Osteoblast (primary cell): ENCODE measurements at regions not wholly inside any gene's neighbourhood (a gene's known extent, or its start where the extent isn't known, plus 50 kb on each side); places are given as distances from the start of the nearest gene placed in this dataset.
A peak's percentile ranks its signal among the peaks of the same experiment; 100 is the strongest.

Experiments used
- DNase-seq: peaks from one replicate; pipeline ENCODE4 v3.0.0; 2011; ENCODE audit warnings: low spot score, mixed read lengths; ENCODE audit not compliant: insufficient read length; ENCODE audit errors: missing footprints
- H2AFZ ChIP-seq: 2 replicates; pipeline ENCODE4 v1.6.0; 2011; ENCODE audit warnings: mild to moderate bottlenecking, low read length
- H3K27ac ChIP-seq: 2 replicates; pipeline ENCODE4 v1.5.1; 2011; ENCODE audit warnings: mild to moderate bottlenecking, low read depth, low read length, moderate library complexity
- H3K27me3 ChIP-seq: 2 replicates; pipeline ENCODE4 v1.6.0; 2012; ENCODE audit warnings: mild to moderate bottlenecking, control low read depth, inconsistent platforms, low read length, moderate library complexity; ENCODE audit not compliant: insufficient read depth
- H3K36me3 ChIP-seq: 2 replicates; pipeline ENCODE4 v1.5.1; 2011; ENCODE audit warnings: mild to moderate bottlenecking, low read length, control low read depth, moderate library complexity; ENCODE audit not compliant: insufficient read depth
- H3K4me1 ChIP-seq: 2 replicates; pipeline ENCODE4 v1.5.1; 2011; ENCODE audit warnings: mild to moderate bottlenecking, low read length, control low read depth, moderate library complexity; ENCODE audit not compliant: insufficient read depth
- H3K4me2 ChIP-seq: 2 replicates; pipeline ENCODE4 v1.6.0; 2011; ENCODE audit warnings: mild to moderate bottlenecking, low read length; ENCODE audit not compliant: insufficient read depth
- H3K4me3 ChIP-seq: fragments of 200-600 bp; sonication (generic); 3 replicates; pipeline ENCODE4 v1.5.1; 2012; ENCODE audit warnings: mild to moderate bottlenecking, low read length, inconsistent platforms; ENCODE audit not compliant: insufficient read depth
- H3K79me2 ChIP-seq: 2 replicates; pipeline ENCODE4 v1.6.0; 2012; ENCODE audit warnings: mild to moderate bottlenecking, low read length, control low read depth, inconsistent platforms; ENCODE audit not compliant: insufficient read depth
- H3K9me3 ChIP-seq: 2 replicates; pipeline ENCODE4 v1.5.1; 2011; ENCODE audit warnings: low read depth, low read length, control low read depth
- H4K20me1 ChIP-seq: 2 replicates; pipeline ENCODE4 v1.6.0; 2012; ENCODE audit warnings: mild to moderate bottlenecking, low read length, control low read depth; ENCODE audit not compliant: insufficient read depth
- CTCF ChIP-seq: IDR thresholded peaks from 2 replicates; pipeline ENCODE4 v1.5.1; 2011; ENCODE audit warnings: mild to moderate bottlenecking, low read depth, low read length, moderate library complexity; ENCODE audit errors: extremely low read depth

- Histone ChIP-seq H3K79me2 (no peaks in the 10 kb centered on the region), H3K27ac (no peak overlapping the region), H4K20me1 (no peaks in the 10 kb centered on the region), H3K4me3 (no peak overlapping the region), H2AFZ (no peak overlapping the region), H3K4me1 (no peaks in the 10 kb centered on the region), H3K36me3 (no peaks in the 10 kb centered on the region), H3K4me2 (no peak overlapping the region), H3K9me3 (no peaks in the 10 kb centered on the region), H3K27me3 (no peaks in the 10 kb centered on the region)
- no peak for DNase-seq
- TF ChIP-seq CTCF, result no peak
Observed at GRCh38 chr11:104725796-104726408, 172.4 kb downstream of the CASP12 start.

DNA sequence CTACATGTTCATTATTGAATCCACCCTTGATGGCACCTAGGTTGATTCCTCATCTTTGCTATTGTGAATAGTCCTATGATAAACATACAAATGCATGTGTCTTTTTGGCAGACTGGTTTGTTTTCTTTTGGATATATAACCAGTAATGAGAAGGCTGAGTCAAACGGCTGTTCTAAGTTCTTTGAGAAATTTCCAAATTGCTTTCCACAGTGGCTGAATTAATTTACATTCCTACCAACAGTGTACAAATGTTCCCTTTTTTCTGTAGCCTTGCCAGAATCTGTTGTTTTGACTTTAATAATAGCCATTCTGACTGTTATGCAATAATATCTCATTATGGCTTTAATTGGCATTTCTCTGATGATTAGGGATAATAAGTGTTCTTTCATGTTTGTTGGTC, 184.9 kb downstream of the CASP12 start:
- no peak for DNase-seq
- no peaks in the 10 kb centered on the region for H3K36me3 ChIP-seq
- TF ChIP-seq CTCF, result no peak
- H3K4me1 ChIP-seq, result no peaks in the 10 kb centered on the region
- H3K9me3 ChIP-seq, result no peaks in the 10 kb centered on the region
- no peak overlapping the region for H2AFZ ChIP-seq
- H3K4me2 ChIP-seq, result no peak overlapping the region
- no peaks in the 10 kb centered on the region for H3K27me3 ChIP-seq
- no peaks in the 10 kb centered on the region for H3K79me2 ChIP-seq
- H3K4me3 ChIP-seq, result no peak overlapping the region
- no peaks in the 10 kb centered on the region for H4K20me1 ChIP-seq
- H3K27ac ChIP-seq, result no peak overlapping the region

DNA sequence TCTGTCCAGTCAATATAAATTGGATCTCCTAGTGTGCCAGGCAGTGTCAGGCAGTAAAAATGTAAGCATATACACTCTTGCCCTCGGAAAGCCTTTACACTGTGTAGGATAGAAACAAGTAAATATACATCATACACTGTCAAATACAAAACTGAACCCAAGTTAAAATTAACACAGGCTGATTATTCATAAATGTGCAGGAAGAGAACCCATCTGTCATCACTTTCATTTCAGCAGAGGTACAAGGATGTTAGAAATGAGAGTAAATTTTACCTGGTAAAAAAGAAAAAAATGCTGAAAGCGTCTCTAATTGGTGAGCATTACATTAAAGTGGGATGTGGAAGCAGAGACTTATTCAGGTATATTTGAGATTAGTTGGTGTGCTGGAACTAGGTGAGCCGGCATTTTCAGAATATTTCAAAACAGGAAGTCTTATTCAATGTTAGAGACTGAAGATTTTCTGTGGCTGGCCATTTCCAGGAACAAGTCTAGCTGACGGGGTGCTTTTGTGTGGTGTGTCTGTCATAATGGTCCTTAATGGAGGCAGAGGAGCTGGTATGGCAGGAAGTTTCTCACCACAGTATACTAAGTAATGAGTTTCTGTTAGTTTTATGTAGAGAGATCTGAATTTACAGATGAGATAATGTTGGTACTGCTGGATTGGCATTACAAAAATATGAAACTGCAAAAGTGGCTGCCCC, 192.6 kb downstream of the CASP12 start:
- no peak for TF ChIP-seq CTCF
- Histone ChIP-seq H4K20me1 (no peaks in the 10 kb centered on the region), H3K4me3 (peak overlapping the region; percentile 0), H3K79me2 (no peaks in the 10 kb centered on the region), H2AFZ (peak overlapping the region; percentile 86), H3K4me2 (peak overlapping the region; percentile 49), H3K9me3 (no peaks in the 10 kb centered on the region), H3K27ac (no peak overlapping the region), H3K27me3 (no peaks in the 10 kb centered on the region), H3K4me1 (peaks cover 7% of the 10 kb centered on the region), H3K36me3 (no peaks in the 10 kb centered on the region)
- DNase-seq, result peak; percentile 3

GRCh38 chr11:104704888-104705287, 193.4 kb downstream of the CASP12 start:
- no peak overlapping the region for H3K27ac ChIP-seq
- no peak for DNase-seq
- H3K36me3 ChIP-seq, result no peaks in the 10 kb centered on the region
- H4K20me1 ChIP-seq, result no peaks in the 10 kb centered on the region
- no peak for TF ChIP-seq CTCF
- no peak overlapping the region for H3K4me2 ChIP-seq
- peaks cover 7% of the 10 kb centered on the region for H3K4me1 ChIP-seq
- no peaks in the 10 kb centered on the region for H3K79me2 ChIP-seq
- H3K4me3 ChIP-seq, result no peak overlapping the region
- no peak overlapping the region for H2AFZ ChIP-seq
- H3K9me3 ChIP-seq, result no peaks in the 10 kb centered on the region
- no peaks in the 10 kb centered on the region for H3K27me3 ChIP-seq
